ENCODE measurements at regions not wholly inside any gene's neighbourhood (a gene's known extent, or its start where the extent isn't known, plus 50 kb on each side); places are given as distances from the start of the nearest gene placed in this dataset.
A peak's percentile ranks its signal among the peaks of the same experiment; 100 is the strongest.
"Not testable (repeated sequence)": the region's sequence is repeated elsewhere in the genome, so short reads cannot be mapped to it uniquely, and the experiment has no call there.

- not testable (repeated sequence) for DNase-seq (ENCODE audit: low spot score)
Observed at GRCh38 chrY:12448561-12448960, 252.5 kb upstream of the USP9Y start.

GRCh38 chrY:12453318-12453717, 247.7 kb upstream of the USP9Y start:
- DNase-seq (ENCODE audit: low spot score): not testable (repeated sequence)

GRCh38 chrY:12459965-12460364, 241.1 kb upstream of the USP9Y start:
- no peak for DNase-seq (ENCODE audit: low spot score)

GRCh38 chrY:12464155-12464554, 236.9 kb upstream of the USP9Y start:
- no peak for DNase-seq (ENCODE audit: low spot score)

- no peak for DNase-seq (ENCODE audit: low spot score)
Observed at GRCh38 chrY:12465706-12466105, 235.3 kb upstream of the USP9Y start.

GRCh38 chrY:12469081-12469480, 231.9 kb upstream of the USP9Y start:
- no peak for DNase-seq (ENCODE audit: low spot score)

GRCh38 chrY:12474472-12474871, 226.6 kb upstream of the USP9Y start:
- DNase-seq (ENCODE audit: low spot score): no peak

GRCh38 chrY:12479382-12479781, 221.6 kb upstream of the USP9Y start:
- peak; percentile 45 for DNase-seq (ENCODE audit: low spot score)

- no peak for DNase-seq (ENCODE audit: low spot score)
Observed at GRCh38 chrY:12483394-12483793, 217.6 kb upstream of the USP9Y start.

- no peak for DNase-seq (ENCODE audit: low spot score)
Observed at GRCh38 chrY:12490558-12491209, 210.3 kb upstream of the USP9Y start.

- no peak for DNase-seq (ENCODE audit: low spot score)
Observed at GRCh38 chrY:12492218-12492617, 208.8 kb upstream of the USP9Y start.

- DNase-seq (ENCODE audit: low spot score): no peak
Observed at GRCh38 chrY:12496007-12496406, 205.0 kb upstream of the USP9Y start.

GRCh38 chrY:12500096-12500495, 200.9 kb upstream of the USP9Y start:
- DNase-seq (ENCODE audit: low spot score): no peak

GRCh38 chrY:12504028-12504427, 197.0 kb upstream of the USP9Y start:
- DNase-seq (ENCODE audit: low spot score): not testable (repeated sequence)

- no peak for DNase-seq (ENCODE audit: low spot score)
Observed at GRCh38 chrY:12517338-12517737, 183.7 kb upstream of the USP9Y start.

GRCh38 chrY:12525206-12525605, 175.8 kb upstream of the USP9Y start:
- no peak for DNase-seq (ENCODE audit: low spot score)

GRCh38 chrY:12526362-12527063, 174.5 kb upstream of the USP9Y start:
- DNase-seq (ENCODE audit: low spot score): peak; percentile 47

GRCh38 chrY:12537226-12537854, 163.7 kb upstream of the USP9Y start:
- DNase-seq (ENCODE audit: low spot score): no peak

- no peak for DNase-seq (ENCODE audit: low spot score)
Observed at GRCh38 chrY:12546746-12547420, 154.1 kb upstream of the USP9Y start.

- DNase-seq (ENCODE audit: low spot score): no peak
Observed at GRCh38 chrY:12552471-12553283, 148.4 kb upstream of the USP9Y start.

- DNase-seq (ENCODE audit: low spot score): no peak
Observed at GRCh38 chrY:12553909-12554308, 147.1 kb upstream of the USP9Y start.

- no peak for DNase-seq (ENCODE audit: low spot score)
Observed at GRCh38 chrY:12555005-12555404, 146.0 kb upstream of the USP9Y start.

All from D341Med (cell line).